Endodermal cell (in vitro differentiated cells): ENCODE measurements at regions not wholly inside any gene's neighbourhood (a gene's known extent, or its start where the extent isn't known, plus 50 kb on each side); places are given as distances from the start of the nearest gene placed in this dataset.

ENCODE experiments used
- DNase-seq: peaks from one replicate; pipeline ENCODE4 v3.0.0-alpha.2; 2017
- H3K27ac ChIP-seq: 2 replicates; pipeline ENCODE4 v1.5.1; 2013; ENCODE audit warnings: mild to moderate bottlenecking, low read depth, low read length, moderate library complexity
- H3K27me3 ChIP-seq: 2 replicates; pipeline ENCODE4 v1.6.1; 2013; ENCODE audit warnings: mild to moderate bottlenecking, low read length, moderate library complexity; ENCODE audit not compliant: insufficient read depth, control insufficient read depth, poor library complexity, severe bottlenecking
- H3K36me3 ChIP-seq: 2 replicates; pipeline ENCODE4 v1.7.0; 2013; ENCODE audit warnings: mild to moderate bottlenecking, low read length, moderate library complexity; ENCODE audit not compliant: control insufficient read depth, insufficient read depth
- H3K4me1 ChIP-seq: one replicate; pipeline ENCODE4 v1.7.0; 2013; ENCODE audit warnings: low read length; ENCODE audit not compliant: control insufficient read depth, insufficient read depth
- H3K4me3 ChIP-seq: 2 replicates; pipeline ENCODE4 v1.5.1; 2013; ENCODE audit warnings: mild to moderate bottlenecking, low read length, moderate library complexity
- H3K9ac ChIP-seq: 2 replicates; pipeline ENCODE4 v1.6.1; 2013; ENCODE audit warnings: mild to moderate bottlenecking, low read length, moderate library complexity; ENCODE audit not compliant: poor library complexity, severe bottlenecking; ENCODE audit errors: extremely low read depth
- H3K9me3 ChIP-seq: 2 replicates; pipeline ENCODE4 v1.6.1; 2013; ENCODE audit warnings: mild to moderate bottlenecking, low read length, moderate library complexity; ENCODE audit not compliant: control insufficient read depth
- H3K27ac Mint-ChIP-seq: 2 replicates; pipeline ENCODE4 v1.8.0; 2020; ENCODE audit warnings: mixed read lengths
- H3K27me3 Mint-ChIP-seq: 2 replicates; pipeline ENCODE4 v1.8.0; 2021; ENCODE audit warnings: mild to moderate bottlenecking, mixed read lengths; ENCODE audit not compliant: insufficient read depth
- H3K36me3 Mint-ChIP-seq: 2 replicates; pipeline ENCODE4 v1.8.0; 2020; ENCODE audit warnings: low read depth, mixed read lengths
- H3K4me1 Mint-ChIP-seq: 2 replicates; pipeline ENCODE4 v1.8.0; 2020; ENCODE audit warnings: mixed read lengths
- H3K4me3 Mint-ChIP-seq: 2 replicates; pipeline ENCODE4 v1.8.0; 2020; ENCODE audit warnings: mild to moderate bottlenecking, moderate library complexity, mixed read lengths
- H3K9me3 Mint-ChIP-seq: 2 replicates; pipeline ENCODE4 v1.8.0; 2020; ENCODE audit warnings: mild to moderate bottlenecking, mixed read lengths
- WGBS, 2 experiments: methylation state at CpG; one replicate each; pipeline versions ENCODE4 v1.1.5 to v1.1.7; 2013; ENCODE audit warnings: missing lambda C conversion rate in 2 of 2, mixed read lengths in 1 of 2; ENCODE audit not compliant: insufficient coverage in 1 of 2, insufficient read length in 1 of 2; 5-methylcytosine and 5-hydroxymethylcytosine counted together
- TF ChIP-seq, protein P1 (sequence below): fragments of 200-600 bp; sonication (generic); conservative IDR thresholded peaks from 2 replicates; pipeline ENCODE4 v1.5.0; 2021; ENCODE audit warnings: antibody characterized with exemption, mild to moderate bottlenecking

DNA sequence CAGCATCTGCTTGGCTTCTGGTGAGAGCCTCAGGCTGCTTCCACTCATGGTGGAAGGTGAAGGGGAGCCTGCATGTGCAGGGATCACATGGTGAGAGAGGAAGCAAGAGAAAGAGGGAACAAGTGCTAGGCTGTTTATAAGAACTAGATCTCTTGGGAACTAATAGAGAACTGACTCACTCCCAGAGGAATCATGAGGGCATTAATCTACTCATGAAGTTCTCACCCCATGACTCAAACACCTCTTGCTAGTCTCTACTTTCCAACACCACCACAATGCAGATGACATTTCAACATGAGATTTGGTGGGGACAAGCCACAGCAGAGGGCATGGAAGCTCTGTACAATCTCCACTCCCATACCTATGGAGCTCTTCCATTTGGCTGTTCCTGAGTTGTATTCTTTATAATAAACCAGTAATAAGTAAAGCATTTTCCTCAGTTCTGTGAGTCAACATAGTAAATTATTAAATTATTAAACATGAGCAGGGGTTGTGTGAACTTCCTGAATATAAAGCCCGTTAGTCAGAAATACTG lies 524.1 kb upstream of the NRSN1 start:
- TF ChIP-seq, protein P1, sequence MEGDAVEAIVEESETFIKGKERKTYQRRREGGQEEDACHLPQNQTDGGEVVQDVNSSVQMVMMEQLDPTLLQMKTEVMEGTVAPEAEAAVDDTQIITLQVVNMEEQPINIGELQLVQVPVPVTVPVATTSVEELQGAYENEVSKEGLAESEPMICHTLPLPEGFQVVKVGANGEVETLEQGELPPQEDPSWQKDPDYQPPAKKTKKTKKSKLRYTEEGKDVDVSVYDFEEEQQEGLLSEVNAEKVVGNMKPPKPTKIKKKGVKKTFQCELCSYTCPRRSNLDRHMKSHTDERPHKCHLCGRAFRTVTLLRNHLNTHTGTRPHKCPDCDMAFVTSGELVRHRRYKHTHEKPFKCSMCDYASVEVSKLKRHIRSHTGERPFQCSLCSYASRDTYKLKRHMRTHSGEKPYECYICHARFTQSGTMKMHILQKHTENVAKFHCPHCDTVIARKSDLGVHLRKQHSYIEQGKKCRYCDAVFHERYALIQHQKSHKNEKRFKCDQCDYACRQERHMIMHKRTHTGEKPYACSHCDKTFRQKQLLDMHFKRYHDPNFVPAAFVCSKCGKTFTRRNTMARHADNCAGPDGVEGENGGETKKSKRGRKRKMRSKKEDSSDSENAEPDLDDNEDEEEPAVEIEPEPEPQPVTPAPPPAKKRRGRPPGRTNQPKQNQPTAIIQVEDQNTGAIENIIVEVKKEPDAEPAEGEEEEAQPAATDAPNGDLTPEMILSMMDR, result no peak
- no peaks in the 10 kb centered on the region for H3K4me1 ChIP-seq
- H3K27me3 ChIP-seq, result no peaks in the 10 kb centered on the region
- no peak overlapping the region for H3K9ac ChIP-seq
- H3K36me3 ChIP-seq, result no peaks in the 10 kb centered on the region
- no peaks in the 10 kb centered on the region for H3K27me3 Mint-ChIP-seq
- H3K4me3 Mint-ChIP-seq, result no peak overlapping the region
- DNase-seq, result no peak
- H3K36me3 Mint-ChIP-seq, result no peaks in the 10 kb centered on the region
- H3K9me3 ChIP-seq, result no peaks in the 10 kb centered on the region
- H3K4me1 Mint-ChIP-seq, result no peaks in the 10 kb centered on the region
- no peak overlapping the region for H3K27ac Mint-ChIP-seq
- 87 to 100% methylated on average over 1 of the region's 1 CpG for WGBS, 2 experiments
- H3K4me3 ChIP-seq, result no peak overlapping the region
- H3K27ac ChIP-seq, result no peak overlapping the region
- H3K9me3 Mint-ChIP-seq, result peaks cover 8% of the 10 kb centered on the region

DNA sequence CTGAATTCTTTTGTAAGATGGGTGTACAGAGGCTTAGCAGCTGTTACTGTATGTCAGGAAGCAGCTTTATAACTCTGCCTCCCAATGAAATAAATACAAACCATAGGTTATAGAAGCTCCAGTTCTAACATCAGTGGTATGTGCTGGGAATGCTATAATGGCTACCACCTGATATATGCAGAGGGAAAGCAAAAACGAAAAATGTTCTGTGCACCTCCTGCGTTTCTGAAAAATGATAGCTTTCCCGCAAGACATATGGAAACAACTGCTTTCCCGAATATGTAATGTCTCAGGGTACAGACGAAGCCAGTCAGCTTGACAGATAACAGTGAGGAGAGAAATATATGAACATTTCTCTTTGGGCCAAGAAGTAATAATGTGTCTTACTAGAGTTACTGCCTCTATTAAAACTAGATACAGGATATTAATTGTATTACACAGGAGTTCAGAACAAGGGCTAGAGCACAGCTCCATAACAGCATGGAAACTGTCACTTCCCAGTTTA lies 517.0 kb upstream of the NRSN1 start:
- H3K27ac Mint-ChIP-seq, result no peak overlapping the region
- no peaks in the 10 kb centered on the region for H3K36me3 Mint-ChIP-seq
- H3K36me3 ChIP-seq, result no peaks in the 10 kb centered on the region
- no peaks in the 10 kb centered on the region for H3K4me1 Mint-ChIP-seq
- no peaks in the 10 kb centered on the region for H3K9me3 ChIP-seq
- no peaks in the 10 kb centered on the region for H3K4me1 ChIP-seq
- DNase-seq, result no peak
- no peak overlapping the region for H3K9ac ChIP-seq
- peaks cover 8% of the 10 kb centered on the region for H3K9me3 Mint-ChIP-seq
- H3K27ac ChIP-seq, result no peak overlapping the region
- H3K4me3 ChIP-seq, result no peak overlapping the region
- TF ChIP-seq, protein P1, result no peak
- WGBS, 2 experiments, result 90 to 98% methylated on average over 4 to 5 of the region's 5 CpGs
- H3K4me3 Mint-ChIP-seq, result no peak overlapping the region
- no peaks in the 10 kb centered on the region for H3K27me3 Mint-ChIP-seq
- H3K27me3 ChIP-seq, result no peaks in the 10 kb centered on the region

DNA sequence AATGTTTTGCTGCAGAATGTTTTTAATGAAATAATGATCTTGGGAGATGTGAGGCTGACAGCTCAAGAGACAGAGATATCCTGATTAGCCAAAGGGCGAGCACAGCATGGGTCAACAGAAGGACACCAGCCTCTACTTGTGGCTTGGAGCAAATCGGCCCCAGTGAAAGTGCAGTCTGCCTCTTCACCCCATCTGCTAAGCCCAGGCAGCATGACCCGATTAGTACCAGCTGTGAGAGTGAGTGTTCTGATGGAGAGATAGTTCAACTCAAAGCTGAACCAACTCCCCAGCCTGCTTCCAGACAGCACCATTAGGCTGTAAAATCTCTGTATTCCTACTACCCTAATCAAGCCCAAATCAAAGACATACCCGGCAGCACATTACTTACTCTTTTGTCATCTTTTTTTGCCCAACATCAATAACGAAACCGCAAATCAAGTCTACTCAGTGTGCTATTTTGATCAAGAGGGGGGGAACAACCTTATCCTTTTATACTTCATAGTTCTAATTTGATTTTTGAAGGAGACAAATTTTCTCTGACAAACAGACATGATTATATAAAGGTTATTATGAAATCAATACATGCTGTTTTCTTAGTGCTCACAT lies 514.1 kb upstream of the NRSN1 start:
- Histone ChIP-seq H3K36me3 (no peaks in the 10 kb centered on the region), H3K9ac (no peak overlapping the region), H3K27me3 (no peaks in the 10 kb centered on the region), H3K4me1 (no peaks in the 10 kb centered on the region), H3K27ac (peak overlapping the region; percentile 12), H3K9me3 (no peaks in the 10 kb centered on the region), H3K4me3 (no peak overlapping the region)
- Mint-ChIP-seq H3K4me1 (no peaks in the 10 kb centered on the region), H3K4me3 (no peak overlapping the region), H3K36me3 (no peaks in the 10 kb centered on the region), H3K27ac (no peak overlapping the region), H3K27me3 (no peaks in the 10 kb centered on the region), H3K9me3 (no peaks in the 10 kb centered on the region)
- TF ChIP-seq, protein P1, result no peak
- peak; percentile 41 for DNase-seq
- WGBS, 2 experiments, result 90% methylated on average over 3 to 6 of the region's 6 CpGs
